Body of pancreas (tissue), 4 donors: ENCODE measurements at regions not wholly inside any gene's neighbourhood (a gene's known extent, or its start where the extent isn't known, plus 50 kb on each side); places are given as distances from the start of the nearest gene placed in this dataset.

ENCODE experiments used
- POLR2A ChIP-seq, 3 donors: fragments of 450-650 bp; IDR thresholded peaks; one replicate each; pipeline ENCODE4 v1.6.1; 2016; ENCODE audit warnings: antibody characterized with exemption in 3 of 3, mild to moderate bottlenecking in 2 of 3
- TF ChIP-seq, protein P1 (sequence below), 7 experiments: fragments of 450-650 bp in 4 of 7; fragments of 200-600 bp in 3 of 7; sonication (generic) in 3 of 7; IDR thresholded peaks; one replicate each; pipeline ENCODE4 v1.5.1; 2016 to 2019; ENCODE audit warnings: antibody characterized with exemption in 7 of 7

- no peak for TF ChIP-seq POLR2A (IDR thresholded peaks at IDR 0.05)
- TF ChIP-seq, protein P1, sequence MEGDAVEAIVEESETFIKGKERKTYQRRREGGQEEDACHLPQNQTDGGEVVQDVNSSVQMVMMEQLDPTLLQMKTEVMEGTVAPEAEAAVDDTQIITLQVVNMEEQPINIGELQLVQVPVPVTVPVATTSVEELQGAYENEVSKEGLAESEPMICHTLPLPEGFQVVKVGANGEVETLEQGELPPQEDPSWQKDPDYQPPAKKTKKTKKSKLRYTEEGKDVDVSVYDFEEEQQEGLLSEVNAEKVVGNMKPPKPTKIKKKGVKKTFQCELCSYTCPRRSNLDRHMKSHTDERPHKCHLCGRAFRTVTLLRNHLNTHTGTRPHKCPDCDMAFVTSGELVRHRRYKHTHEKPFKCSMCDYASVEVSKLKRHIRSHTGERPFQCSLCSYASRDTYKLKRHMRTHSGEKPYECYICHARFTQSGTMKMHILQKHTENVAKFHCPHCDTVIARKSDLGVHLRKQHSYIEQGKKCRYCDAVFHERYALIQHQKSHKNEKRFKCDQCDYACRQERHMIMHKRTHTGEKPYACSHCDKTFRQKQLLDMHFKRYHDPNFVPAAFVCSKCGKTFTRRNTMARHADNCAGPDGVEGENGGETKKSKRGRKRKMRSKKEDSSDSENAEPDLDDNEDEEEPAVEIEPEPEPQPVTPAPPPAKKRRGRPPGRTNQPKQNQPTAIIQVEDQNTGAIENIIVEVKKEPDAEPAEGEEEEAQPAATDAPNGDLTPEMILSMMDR (IDR thresholded peaks at IDR 0.05) = no peak
Observed at GRCh38 chr10:78750418-78750817, 318.3 kb upstream of the ZMIZ1 start.
